Esophagus muscularis mucosa (tissue), 4 donors: ENCODE measurements at regions not wholly inside any gene's neighbourhood (a gene's known extent, or its start where the extent isn't known, plus 50 kb on each side); places are given as distances from the start of the nearest gene placed in this dataset.

Experiments used
- DNase-seq: peaks from one replicate; pipeline ENCODE4 v3.0.0-alpha.2; 2017; ENCODE audit errors: extremely low spot score
- H3K27ac ChIP-seq, 4 donors: fragments of 200-600 bp; sonication (generic); replicated peaks in 1 of 4; 1 replicate in 3 of 4; 2 replicates in 1 of 4; pipeline ENCODE4 v1.5.1; 2016 to 2019; ENCODE audit warnings: mild to moderate bottlenecking in 1 of 4
- H3K27me3 ChIP-seq, 4 donors: fragments of 200-600 bp; sonication (generic); one replicate each; pipeline versions ENCODE4 v1.5.1 to v1.6.0; 2016 to 2019
- H3K36me3 ChIP-seq, 4 donors: fragments of 200-600 bp; sonication (generic); one replicate each; pipeline ENCODE4 v1.5.1; 2016 to 2019
- H3K4me1 ChIP-seq, 4 donors: fragments of 200-600 bp; sonication (generic); one replicate each; pipeline ENCODE4 v1.5.1; 2016 to 2019
- H3K4me3 ChIP-seq, 4 donors: fragments of 200-600 bp; sonication (generic); 1 replicate in 2 of 4; 2 replicates in 2 of 4; pipeline ENCODE4 v1.5.1; 2016 to 2019; ENCODE audit warnings: mild to moderate bottlenecking in 4 of 4, moderate library complexity in 1 of 4
- H3K9me3 ChIP-seq, 4 donors: fragments of 200-600 bp; sonication (generic); 1 replicate in 3 of 4; 2 replicates in 1 of 4; pipeline ENCODE4 v1.5.1; 2016 to 2019
- EP300 ChIP-seq: sonication (generic); formaldehyde crosslinking; IDR thresholded peaks from one replicate; pipeline ENCODE4 v1.6.1; 2017; ENCODE audit warnings: antibody characterized with exemption
- POLR2A ChIP-seq: fragments of 450-650 bp; IDR thresholded peaks from one replicate; pipeline ENCODE4 v1.6.1; 2017; ENCODE audit warnings: antibody characterized with exemption, moderate library complexity, mild to moderate bottlenecking, low read depth
- POLR2AphosphoS5 ChIP-seq, 2 donors: sonication (generic); formaldehyde crosslinking; IDR thresholded peaks; one replicate each; pipeline ENCODE4 v1.6.1; 2017; ENCODE audit warnings: antibody characterized with exemption in 2 of 2
- WGBS: methylation state at CpG from one replicate; pipeline ENCODE4 v1.1.5; 2018; 5-methylcytosine and 5-hydroxymethylcytosine counted together
- intact Hi-C: fragments of 100-400 bp; cut with DNase I; formaldehyde crosslinking; loops from one replicate; pipeline ENCODE4 v1.15.1; 2023
- TF ChIP-seq, protein P1 (sequence below), 3 experiments: fragments of 200-600 bp in 2 of 3; fragments of 450-650 bp in 1 of 3; sonication (generic) in 2 of 3; IDR thresholded peaks; one replicate each; pipeline ENCODE4 v1.5.1; 2017 to 2019; ENCODE audit warnings: antibody characterized with exemption in 3 of 3, mild to moderate bottlenecking in 2 of 3, moderate library complexity in 1 of 3

DNA sequence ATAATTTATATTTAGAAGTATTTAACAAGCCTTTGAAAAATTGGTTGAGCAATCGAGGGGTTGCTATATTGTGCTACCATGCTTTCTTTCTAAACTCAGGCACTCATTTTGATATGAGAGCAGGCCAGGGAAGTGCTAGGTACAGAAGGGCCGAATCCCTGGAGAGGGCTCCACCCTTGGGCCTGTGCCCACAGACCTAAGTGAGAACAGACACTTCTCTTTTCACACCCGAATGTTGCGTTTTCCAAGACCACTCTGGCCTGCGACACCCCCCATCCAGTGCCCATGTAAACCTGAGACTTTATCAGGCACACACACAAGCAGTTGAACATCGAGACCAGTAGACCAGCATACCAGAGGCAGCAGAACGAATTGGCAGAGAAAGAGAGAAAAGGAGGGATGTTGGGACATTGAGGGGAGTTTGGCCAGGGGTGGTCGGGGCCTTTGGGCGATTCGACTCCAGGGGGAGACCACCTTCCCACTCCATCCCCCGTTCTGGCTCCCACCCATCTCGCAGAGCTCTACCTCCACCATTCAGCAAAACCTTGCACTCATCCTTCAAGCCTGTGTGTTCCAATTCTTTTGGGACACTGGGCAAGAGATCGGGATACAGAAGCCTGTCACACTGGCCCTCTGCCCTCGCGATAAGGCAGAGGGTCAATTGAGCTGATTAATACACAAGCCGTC, 134.8 kb downstream of the FBXO4 start:
- H3K36me3 ChIP-seq: no peaks in the 10 kb centered on the region
- H3K4me1 ChIP-seq: no peaks in the 10 kb centered on the region
- 88% methylated on average over 12 of the region's 16 CpGs for WGBS
- no peak overlapping the region for H3K27ac ChIP-seq
- no peak overlapping the region for H3K4me3 ChIP-seq
- peaks cover 0 to 5% (median 0%) of the 10 kb centered on the region in 4 donors for H3K9me3 ChIP-seq
- DNase-seq: no peak
- intact Hi-C loops: no loop called here
- TF ChIP-seq EP300: no peak
- TF ChIP-seq, protein P1, sequence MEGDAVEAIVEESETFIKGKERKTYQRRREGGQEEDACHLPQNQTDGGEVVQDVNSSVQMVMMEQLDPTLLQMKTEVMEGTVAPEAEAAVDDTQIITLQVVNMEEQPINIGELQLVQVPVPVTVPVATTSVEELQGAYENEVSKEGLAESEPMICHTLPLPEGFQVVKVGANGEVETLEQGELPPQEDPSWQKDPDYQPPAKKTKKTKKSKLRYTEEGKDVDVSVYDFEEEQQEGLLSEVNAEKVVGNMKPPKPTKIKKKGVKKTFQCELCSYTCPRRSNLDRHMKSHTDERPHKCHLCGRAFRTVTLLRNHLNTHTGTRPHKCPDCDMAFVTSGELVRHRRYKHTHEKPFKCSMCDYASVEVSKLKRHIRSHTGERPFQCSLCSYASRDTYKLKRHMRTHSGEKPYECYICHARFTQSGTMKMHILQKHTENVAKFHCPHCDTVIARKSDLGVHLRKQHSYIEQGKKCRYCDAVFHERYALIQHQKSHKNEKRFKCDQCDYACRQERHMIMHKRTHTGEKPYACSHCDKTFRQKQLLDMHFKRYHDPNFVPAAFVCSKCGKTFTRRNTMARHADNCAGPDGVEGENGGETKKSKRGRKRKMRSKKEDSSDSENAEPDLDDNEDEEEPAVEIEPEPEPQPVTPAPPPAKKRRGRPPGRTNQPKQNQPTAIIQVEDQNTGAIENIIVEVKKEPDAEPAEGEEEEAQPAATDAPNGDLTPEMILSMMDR (IDR thresholded peaks at IDR 0.05): no peak
- no peak for TF ChIP-seq POLR2AphosphoS5 (IDR thresholded peaks at IDR 0.05)
- TF ChIP-seq POLR2A: no peak
- no peaks in the 10 kb centered on the region for H3K27me3 ChIP-seq

DNA sequence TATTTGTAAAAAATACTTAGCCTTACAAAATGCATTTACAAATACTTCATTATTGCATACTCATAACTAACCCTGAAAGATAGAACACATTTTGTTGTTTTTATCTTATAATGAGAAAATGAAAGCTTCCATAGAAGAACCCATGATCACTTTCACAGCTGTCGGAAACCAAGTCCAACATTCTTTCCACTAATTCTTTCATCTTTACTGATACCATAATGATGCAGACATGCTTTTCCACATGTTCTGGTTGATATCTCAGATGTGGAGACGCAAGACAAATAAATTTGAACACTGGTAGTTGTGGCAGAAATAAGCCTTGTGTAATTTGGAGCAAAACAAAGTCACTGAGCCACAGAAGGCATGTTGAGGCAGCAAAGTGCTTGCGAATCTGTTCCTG, 136.0 kb downstream of the FBXO4 start:
- Histone ChIP-seq H3K27ac (no peak overlapping the region), H3K9me3 (peaks cover 0 to 5% (median 0%) of the 10 kb centered on the region in 4 donors), H3K27me3 (no peaks in the 10 kb centered on the region), H3K36me3 (no peaks in the 10 kb centered on the region), H3K4me1 (no peaks in the 10 kb centered on the region), H3K4me3 (no peak overlapping the region)
- intact Hi-C loops: no loop called here
- 82% methylated on average over 3 of the region's 3 CpGs for WGBS
- no peak for DNase-seq
- TF ChIP-seq POLR2AphosphoS5 (IDR thresholded peaks at IDR 0.05): no peak

DNA sequence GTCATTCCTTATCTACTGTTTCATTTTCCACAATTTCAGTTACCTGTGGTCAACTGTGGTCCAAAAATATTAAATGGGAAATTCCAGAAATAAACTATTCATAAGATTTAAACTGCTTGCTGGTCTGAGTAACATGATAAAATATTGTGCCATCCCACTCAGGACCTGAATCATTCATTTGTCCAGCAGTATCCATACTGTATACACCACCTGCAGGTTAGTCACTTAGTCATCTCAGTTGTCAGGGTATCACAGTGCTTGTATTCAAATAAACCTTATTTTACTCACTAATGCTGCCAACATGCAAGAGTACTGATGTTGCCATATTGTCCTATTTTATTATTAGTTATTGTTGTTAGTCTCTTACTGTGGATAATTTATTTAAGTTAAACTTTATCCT, 139.7 kb downstream of the FBXO4 start:
- no peak overlapping the region for H3K27ac ChIP-seq
- no peaks in the 10 kb centered on the region for H3K36me3 ChIP-seq
- TF ChIP-seq POLR2AphosphoS5 (IDR thresholded peaks at IDR 0.05): no peak
- TF ChIP-seq, protein P1 (IDR thresholded peaks at IDR 0.05): no peak
- TF ChIP-seq EP300: no peak
- TF ChIP-seq POLR2A: no peak
- no peaks in the 10 kb centered on the region for H3K27me3 ChIP-seq
- H3K4me1 ChIP-seq: no peaks in the 10 kb centered on the region
- peaks cover 0 to 5% (median 0%) of the 10 kb centered on the region in 4 donors for H3K9me3 ChIP-seq
- no peak for DNase-seq
- no peak overlapping the region for H3K4me3 ChIP-seq
- intact Hi-C loops: no loop called here

DNA sequence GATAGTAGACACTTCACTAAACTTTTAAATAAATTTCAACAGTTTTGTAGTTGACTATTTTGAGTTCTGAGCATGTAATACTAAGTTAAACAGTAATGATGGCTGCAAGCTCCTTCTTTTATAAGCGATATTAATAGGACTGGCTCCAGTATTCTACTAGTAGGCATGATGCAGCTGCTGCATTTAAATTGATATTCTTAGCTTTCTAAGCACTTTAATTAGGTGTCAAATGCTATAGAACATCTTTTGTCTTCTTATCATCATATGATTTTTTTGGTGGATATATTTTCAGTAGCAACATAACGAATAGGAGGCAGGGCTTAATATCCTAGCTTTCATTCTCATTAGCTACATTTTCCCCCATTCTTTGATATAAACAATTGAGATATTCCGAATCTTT, 141.1 kb downstream of the FBXO4 start:
- no peak overlapping the region for H3K4me3 ChIP-seq
- TF ChIP-seq, protein P1 (IDR thresholded peaks at IDR 0.05): no peak
- TF ChIP-seq POLR2AphosphoS5 (IDR thresholded peaks at IDR 0.05): no peak
- no peak for TF ChIP-seq EP300
- no peaks in the 10 kb centered on the region for H3K36me3 ChIP-seq
- no peaks in the 10 kb centered on the region for H3K4me1 ChIP-seq
- no peak overlapping the region for H3K27ac ChIP-seq
- no peaks in the 10 kb centered on the region for H3K27me3 ChIP-seq
- peaks cover 0 to 5% (median 0%) of the 10 kb centered on the region in 4 donors for H3K9me3 ChIP-seq
- DNase-seq: no peak
- 67% methylated on average over 3 of the region's 3 CpGs for WGBS
- intact Hi-C loops: no loop called here

DNA sequence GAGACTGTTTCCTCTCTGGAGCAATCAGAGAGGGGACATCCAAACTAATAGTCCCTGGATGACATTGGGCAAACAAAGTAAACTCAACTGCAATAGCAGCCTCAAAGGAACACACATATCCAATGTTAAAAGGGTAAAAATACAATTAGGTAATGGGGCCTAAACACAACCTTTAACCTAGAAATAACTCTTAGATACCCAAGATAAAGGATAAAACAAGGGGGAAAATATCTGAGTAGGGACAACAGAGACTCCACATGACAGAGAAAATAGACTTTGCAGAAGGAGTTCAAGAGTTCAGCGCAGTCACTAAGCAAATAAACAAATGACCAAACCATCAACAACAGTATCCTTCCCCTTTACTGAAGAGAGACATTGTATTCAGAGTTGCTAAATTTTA, 149.3 kb downstream of the FBXO4 start:
- H3K27ac ChIP-seq: no peak overlapping the region
- H3K36me3 ChIP-seq: no peaks in the 10 kb centered on the region
- H3K4me1 ChIP-seq: no peaks in the 10 kb centered on the region
- no peak overlapping the region for H3K4me3 ChIP-seq
- no peak for DNase-seq
- H3K9me3 ChIP-seq: no peaks in the 10 kb centered on the region
- WGBS: 54% methylated on average over 1 of the region's 1 CpG
- intact Hi-C loops: no loop called here
- TF ChIP-seq, protein P1 (IDR thresholded peaks at IDR 0.05): no peak
- no peaks in the 10 kb centered on the region for H3K27me3 ChIP-seq
